K562 (cell line): ENCODE measurements at regions not wholly inside any gene's neighbourhood (a gene's known extent, or its start where the extent isn't known, plus 50 kb on each side); places are given as distances from the start of the nearest gene placed in this dataset.

Experiments used
- ATAC-seq: fragments of 200-7000 bp; cut with Tn5 transposase; 3 replicates; pipeline ENCODE4 v1.9.1; 2020; ENCODE audit warnings: moderate library complexity
- BruUV-seq: library from RNA; stranded (reverse); fragments of 400-500 nt; replicated peaks from 2 replicates; lab custom pipeline; 2021; lab: Mats Ljungman, UMichigan
- CTCF ChIA-PET: fragments of 300-600 bp; formaldehyde crosslinking; extraction: SDS; loops from one replicate; lab custom pipeline; 2021; ENCODE audit warnings: low intra/inter-chr PET ratio; lab: Yijun Ruan, JAX
- POLR2A ChIA-PET: fragments of 300-600, 350-650 bp; sonication (Branson Sonifier 250); formaldehyde crosslinking; extraction: SDS; loops from one replicate; lab custom pipeline; 2021; ENCODE audit warnings: antibody characterized with exemption, inconsistent platforms; lab: Yijun Ruan, JAX
- DNase-seq, 4 experiments: peaks; one replicate each; pipeline versions ENCODE4 v3.0.0 to v3.0.0-alpha.2; 2011 to 2018; ENCODE audit warnings: low spot score in 3 of 4, mixed read lengths in 3 of 4; ENCODE audit errors: extremely low read depth in 1 of 4
- FAIRE-seq: peaks from 2 replicates; lab custom pipeline; 2011; peaks lifted over from hg19 to GRCh38; lab: Jason Lieb, UNC
- H2AFZ ChIP-seq: 2 replicates; pipeline ENCODE4 v1.6.0; 2011; ENCODE audit warnings: low read depth, low read length, control low read depth, inconsistent platforms
- H3K27ac ChIP-seq: fragments of 200-600 bp; 3 replicates; pipeline ENCODE4 v1.8.0; 2011; ENCODE audit warnings: low read depth, mild to moderate bottlenecking, control low read depth, inconsistent platforms, low read length, moderate library complexity, mixed read lengths; ENCODE audit errors: extremely low read depth
- H3K27me3 ChIP-seq, 2 experiments: fragments of 300-600 bp in 1 of 2; 2 replicates in 1 of 2; 3 replicates in 1 of 2; pipeline versions ENCODE4 v1.6.0 to v1.8.0; 2011; ENCODE audit warnings: inconsistent platforms in 2 of 2, low read length in 2 of 2, mild to moderate bottlenecking in 1 of 2, mixed read lengths in 1 of 2, moderate library complexity in 1 of 2; ENCODE audit not compliant: control insufficient read depth in 2 of 2, insufficient read depth in 2 of 2
- H3K36me3 ChIP-seq: fragments of 300-600 bp; 3 replicates; pipeline ENCODE4 v1.8.0; 2011; ENCODE audit warnings: mild to moderate bottlenecking, low read length, inconsistent platforms; ENCODE audit not compliant: control insufficient read depth, insufficient read depth
- H3K4me1 ChIP-seq, 2 experiments: fragments of 200-600 bp in 1 of 2; replicated peaks in 1 of 2; 2 replicates in 1 of 2; 3 replicates in 1 of 2; pipeline versions ENCODE4 v1.5.1 to v1.8.0; 2011; ENCODE audit warnings: inconsistent platforms in 2 of 2, low read length in 2 of 2, mild to moderate bottlenecking in 1 of 2, mixed read lengths in 1 of 2, moderate library complexity in 1 of 2; ENCODE audit not compliant: control insufficient read depth in 2 of 2, insufficient read depth in 2 of 2
- H3K4me2 ChIP-seq: 2 replicates; pipeline ENCODE4 v1.6.1; 2011; ENCODE audit warnings: low read length, control low read depth, inconsistent platforms, mixed read lengths; ENCODE audit not compliant: insufficient read depth
- H3K4me3 ChIP-seq: fragments of 200-600 bp; sonication (generic), shearing (Covaris generic); 2 replicates; pipeline ENCODE4 v1.5.1; 2016; ENCODE audit warnings: control low read depth, inconsistent platforms
- H3K79me2 ChIP-seq: fragments of 200-600 bp; 3 replicates; pipeline ENCODE4 v1.8.0; 2011; ENCODE audit warnings: low read length, inconsistent platforms; ENCODE audit not compliant: control insufficient read depth, insufficient read depth
- H3K9ac ChIP-seq, 2 experiments: 2 replicates each; pipeline versions ENCODE4 v1.6.0 to v1.6.1; 2011; ENCODE audit warnings: low read depth in 2 of 2, low read length in 2 of 2, control low read depth in 1 of 2, inconsistent platforms in 1 of 2, mild to moderate bottlenecking in 1 of 2, mixed read lengths in 1 of 2; ENCODE audit not compliant: insufficient read depth in 1 of 2
- H3K9me1 ChIP-seq: one replicate; pipeline ENCODE4 v1.6.0; 2011; ENCODE audit warnings: inconsistent platforms, mild to moderate bottlenecking, low read length, moderate library complexity; ENCODE audit not compliant: control insufficient read depth, insufficient read depth
- H3K9me3 ChIP-seq: replicated peaks from 2 replicates; pipeline ENCODE4 v1.5.1; 2011; ENCODE audit warnings: low read depth, low read length, inconsistent platforms; ENCODE audit not compliant: control insufficient read depth, insufficient read depth
- H4K20me1 ChIP-seq: replicated peaks from 2 replicates; pipeline ENCODE4 v1.6.1; 2011; ENCODE audit warnings: low read length, inconsistent platforms, mixed read lengths; ENCODE audit not compliant: control insufficient read depth, insufficient read depth
- MAZ ChIP-seq, 2 experiments: fragments of 450-650 bp in 1 of 2; sonication (generic) in 1 of 2; formaldehyde crosslinking; IDR thresholded peaks in 1 of 2; conservative IDR thresholded peaks in 1 of 2; 2 replicates each; pipeline versions ENCODE4 v1.4.0 to v1.5.0; 2020; ENCODE audit warnings: mild to moderate bottlenecking in 1 of 2, missing genetic modification reagents in 1 of 2
- MEIS2 ChIP-seq: fragments of 450-650 bp; IDR thresholded peaks from 2 replicates; pipeline ENCODE4 v1.6.1; 2014; ENCODE audit warnings: mild to moderate bottlenecking; ENCODE audit not compliant: partially characterized antibody
- NCOA2 ChIP-seq, 2 experiments: fragments of 450-650 bp; IDR thresholded peaks; 2 replicates each; pipeline ENCODE4 v1.6.1; 2018; ENCODE audit warnings: mild to moderate bottlenecking in 2 of 2, moderate library complexity in 1 of 2; ENCODE audit not compliant: partially characterized antibody in 2 of 2
- RFX1 ChIP-seq: fragments of 450-650 bp; IDR thresholded peaks from 2 replicates; pipeline ENCODE4 v1.6.1; 2016; ENCODE audit warnings: mild to moderate bottlenecking, moderate library complexity
- ZNF699 ChIP-seq: fragments of 250-450 bp; sonication (Bioruptor Pico); IDR thresholded peaks from 2 replicates; pipeline ENCODE4 v1.8.0; 2021; ENCODE audit warnings: mild to moderate bottlenecking, moderate library complexity; ENCODE audit not compliant: insufficient replicate concordance
- WGBS: fragments of 100-300 bp; shearing (Covaris generic); methylation state at CpG from one replicate; pipeline ENCODE4 v1.1.6; 2016; ENCODE audit warnings: low coverage, mixed read lengths; ENCODE audit not compliant: insufficient coverage; ENCODE audit errors: missing lambda C conversion rate; 5-methylcytosine and 5-hydroxymethylcytosine counted together
- in situ Hi-C: fragments of 300-500 bp; cut with MboI; formaldehyde crosslinking; loops from 4 replicates; pipeline ENCODE4 v1.15.0; 2018; ENCODE audit warnings: inconsistent platforms, mixed read lengths
- intact Hi-C: fragments of 100-400 bp; cut with micrococcal nuclease; formaldehyde crosslinking; loops from 2 replicates; pipeline ENCODE4 v1.14.2; 2022
- TF ChIP-seq, protein P1 (sequence below): fragments of 450-650 bp; IDR thresholded peaks from 2 replicates; pipeline ENCODE4 v1.6.1; 2017; ENCODE audit warnings: antibody characterized with exemption, mild to moderate bottlenecking
- TF ChIP-seq, protein P2 (sequence below): sonication (generic); IDR thresholded peaks from 2 replicates; pipeline ENCODE4 v1.6.1; 2016
- TF ChIP-seq, protein P3 (sequence below): fragments of 450-650 bp; IDR thresholded peaks from 2 replicates; pipeline ENCODE4 v1.6.1; 2016
- TF ChIP-seq, protein P4 (sequence below), 2 experiments: IDR thresholded peaks in 1 of 2; conservative IDR thresholded peaks in 1 of 2; 2 replicates each; pipeline ENCODE4 v1.6.1; 2016; ENCODE audit warnings: low read depth in 2 of 2, mild to moderate bottlenecking in 1 of 2, missing compliant biosample characterization in 1 of 2, missing genetic modification characterization in 1 of 2, moderate library complexity in 1 of 2

DNA sequence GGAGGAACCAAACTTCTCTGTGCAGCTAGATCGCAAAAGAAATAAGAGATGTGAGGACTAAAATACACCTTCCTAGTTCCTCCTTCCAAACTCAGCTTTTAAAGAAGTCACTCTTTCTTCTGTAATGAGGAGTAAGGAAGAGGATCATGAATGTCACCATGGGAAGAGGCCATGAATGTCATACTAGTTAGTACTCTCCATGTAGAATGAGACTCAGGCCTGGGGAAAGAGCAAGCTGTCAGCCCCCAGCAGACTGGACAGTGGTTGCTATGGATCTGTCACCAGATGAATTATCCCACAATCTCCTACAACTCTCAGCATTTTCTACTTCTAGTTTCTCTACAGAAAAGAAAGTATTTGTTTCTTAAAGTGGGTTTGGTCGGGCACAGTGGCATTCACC lies 57.1 kb upstream of the PRDM8 start:
- Histone ChIP-seq H3K27ac (no peak overlapping the region; the same call in 2 of the 3 replicates), H3K4me3 (no peak overlapping the region)

More for the DNA sequence above, 57.1 kb upstream of the PRDM8 start:
- Histone ChIP-seq H3K9me3 (no peaks in the 10 kb centered on the region), H3K9me1 (no peaks in the 10 kb centered on the region), H3K4me1 (peaks cover 12 to 84% of the 10 kb centered on the region in 2 experiments), H3K79me2 (no peaks in the 10 kb centered on the region), H3K27me3 (no peaks in the 10 kb centered on the region), H2AFZ (peak overlapping the region; percentile 40), H3K4me2 (no peak overlapping the region), H4K20me1 (no peaks in the 10 kb centered on the region), H3K36me3 (no peaks in the 10 kb centered on the region), H3K9ac (no peak overlapping the region)
- no TSS peak for BruUV-seq
- FAIRE-seq = no peak
- DNase-seq = no peak
- WGBS = 78% methylated on average over 2 of the region's 2 CpGs
- CTCF ChIA-PET = no interaction called here
- intact Hi-C loops (loop anchor here (5.0 kb wide), 2 partner anchors 72 to 133 kb away; no protein-coding TSS in a partner anchor), in situ Hi-C loops (no loop called here)
- ATAC-seq = peak; percentile 20; the same call in 1 of the 3 replicates
- POLR2A ChIA-PET = interaction anchor here (1.7 kb wide), 1 partner anchor 15 kb away, joined by 4 read pairs; no protein-coding TSS in a partner anchor
- TF ChIP-seq MEIS2 (peak; percentile 67), NCOA2 (IDR thresholded peaks at IDR 0.05; ENCODE audit: partially characterized antibody in 2 of 2) (no peak), RFX1 (peak; percentile 64), MAZ (CRISPR knock-in tag; conservative IDR thresholded peaks at IDR 0.05 in 1 of 2, IDR thresholded peaks at IDR 0.05 in 1 of 2) (no peak), ZNF699 (no peak)
- TF ChIP-seq, protein P1, sequence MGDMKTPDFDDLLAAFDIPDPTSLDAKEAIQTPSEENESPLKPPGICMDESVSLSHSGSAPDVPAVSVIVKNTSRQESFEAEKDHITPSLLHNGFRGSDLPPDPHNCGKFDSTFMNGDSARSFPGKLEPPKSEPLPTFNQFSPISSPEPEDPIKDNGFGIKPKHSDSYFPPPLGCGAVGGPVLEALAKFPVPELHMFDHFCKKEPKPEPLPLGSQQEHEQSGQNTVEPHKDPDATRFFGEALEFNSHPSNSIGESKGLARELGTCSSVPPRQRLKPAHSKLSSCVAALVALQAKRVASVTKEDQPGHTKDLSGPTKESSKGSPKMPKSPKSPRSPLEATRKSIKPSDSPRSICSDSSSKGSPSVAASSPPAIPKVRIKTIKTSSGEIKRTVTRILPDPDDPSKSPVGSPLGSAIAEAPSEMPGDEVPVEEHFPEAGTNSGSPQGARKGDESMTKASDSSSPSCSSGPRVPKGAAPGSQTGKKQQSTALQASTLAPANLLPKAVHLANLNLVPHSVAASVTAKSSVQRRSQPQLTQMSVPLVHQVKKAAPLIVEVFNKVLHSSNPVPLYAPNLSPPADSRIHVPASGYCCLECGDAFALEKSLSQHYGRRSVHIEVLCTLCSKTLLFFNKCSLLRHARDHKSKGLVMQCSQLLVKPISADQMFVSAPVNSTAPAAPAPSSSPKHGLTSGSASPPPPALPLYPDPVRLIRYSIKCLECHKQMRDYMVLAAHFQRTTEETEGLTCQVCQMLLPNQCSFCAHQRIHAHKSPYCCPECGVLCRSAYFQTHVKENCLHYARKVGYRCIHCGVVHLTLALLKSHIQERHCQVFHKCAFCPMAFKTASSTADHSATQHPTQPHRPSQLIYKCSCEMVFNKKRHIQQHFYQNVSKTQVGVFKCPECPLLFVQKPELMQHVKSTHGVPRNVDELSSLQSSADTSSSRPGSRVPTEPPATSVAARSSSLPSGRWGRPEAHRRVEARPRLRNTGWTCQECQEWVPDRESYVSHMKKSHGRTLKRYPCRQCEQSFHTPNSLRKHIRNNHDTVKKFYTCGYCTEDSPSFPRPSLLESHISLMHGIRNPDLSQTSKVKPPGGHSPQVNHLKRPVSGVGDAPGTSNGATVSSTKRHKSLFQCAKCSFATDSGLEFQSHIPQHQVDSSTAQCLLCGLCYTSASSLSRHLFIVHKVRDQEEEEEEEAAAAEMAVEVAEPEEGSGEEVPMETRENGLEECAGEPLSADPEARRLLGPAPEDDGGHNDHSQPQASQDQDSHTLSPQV = peak; percentile 44; the same call in 1 of the 2 replicates
- TF ChIP-seq, protein P2, sequence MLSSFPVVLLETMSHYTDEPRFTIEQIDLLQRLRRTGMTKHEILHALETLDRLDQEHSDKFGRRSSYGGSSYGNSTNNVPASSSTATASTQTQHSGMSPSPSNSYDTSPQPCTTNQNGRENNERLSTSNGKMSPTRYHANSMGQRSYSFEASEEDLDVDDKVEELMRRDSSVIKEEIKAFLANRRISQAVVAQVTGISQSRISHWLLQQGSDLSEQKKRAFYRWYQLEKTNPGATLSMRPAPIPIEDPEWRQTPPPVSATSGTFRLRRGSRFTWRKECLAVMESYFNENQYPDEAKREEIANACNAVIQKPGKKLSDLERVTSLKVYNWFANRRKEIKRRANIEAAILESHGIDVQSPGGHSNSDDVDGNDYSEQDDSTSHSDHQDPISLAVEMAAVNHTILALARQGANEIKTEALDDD = peak; percentile 55; the same call in 1 of the 2 replicates
- TF ChIP-seq, protein P3, sequence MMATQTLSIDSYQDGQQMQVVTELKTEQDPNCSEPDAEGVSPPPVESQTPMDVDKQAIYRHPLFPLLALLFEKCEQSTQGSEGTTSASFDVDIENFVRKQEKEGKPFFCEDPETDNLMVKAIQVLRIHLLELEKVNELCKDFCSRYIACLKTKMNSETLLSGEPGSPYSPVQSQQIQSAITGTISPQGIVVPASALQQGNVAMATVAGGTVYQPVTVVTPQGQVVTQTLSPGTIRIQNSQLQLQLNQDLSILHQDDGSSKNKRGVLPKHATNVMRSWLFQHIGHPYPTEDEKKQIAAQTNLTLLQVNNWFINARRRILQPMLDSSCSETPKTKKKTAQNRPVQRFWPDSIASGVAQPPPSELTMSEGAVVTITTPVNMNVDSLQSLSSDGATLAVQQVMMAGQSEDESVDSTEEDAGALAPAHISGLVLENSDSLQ = peak; percentile 77
- TF ChIP-seq, protein P4, sequence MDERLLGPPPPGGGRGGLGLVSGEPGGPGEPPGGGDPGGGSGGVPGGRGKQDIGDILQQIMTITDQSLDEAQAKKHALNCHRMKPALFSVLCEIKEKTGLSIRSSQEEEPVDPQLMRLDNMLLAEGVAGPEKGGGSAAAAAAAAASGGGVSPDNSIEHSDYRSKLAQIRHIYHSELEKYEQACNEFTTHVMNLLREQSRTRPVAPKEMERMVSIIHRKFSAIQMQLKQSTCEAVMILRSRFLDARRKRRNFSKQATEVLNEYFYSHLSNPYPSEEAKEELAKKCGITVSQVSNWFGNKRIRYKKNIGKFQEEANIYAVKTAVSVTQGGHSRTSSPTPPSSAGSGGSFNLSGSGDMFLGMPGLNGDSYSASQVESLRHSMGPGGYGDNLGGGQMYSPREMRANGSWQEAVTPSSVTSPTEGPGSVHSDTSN (CRISPR knock-in tag; IDR thresholded peaks at IDR 0.05; ENCODE audit: low read depth) = no peak
- TF ChIP-seq, protein P4 (tag; conservative IDR thresholded peaks at IDR 0.05; ENCODE audit: low read depth) = peak; percentile 59
